ENCODE measurements at regions not wholly inside any gene's neighbourhood (a gene's known extent, or its start where the extent isn't known, plus 50 kb on each side); places are given as distances from the start of the nearest gene placed in this dataset.
"Not testable (repeated sequence)": the region's sequence is repeated elsewhere in the genome, so short reads cannot be mapped to it uniquely, and the experiment has no call there.

DNA sequence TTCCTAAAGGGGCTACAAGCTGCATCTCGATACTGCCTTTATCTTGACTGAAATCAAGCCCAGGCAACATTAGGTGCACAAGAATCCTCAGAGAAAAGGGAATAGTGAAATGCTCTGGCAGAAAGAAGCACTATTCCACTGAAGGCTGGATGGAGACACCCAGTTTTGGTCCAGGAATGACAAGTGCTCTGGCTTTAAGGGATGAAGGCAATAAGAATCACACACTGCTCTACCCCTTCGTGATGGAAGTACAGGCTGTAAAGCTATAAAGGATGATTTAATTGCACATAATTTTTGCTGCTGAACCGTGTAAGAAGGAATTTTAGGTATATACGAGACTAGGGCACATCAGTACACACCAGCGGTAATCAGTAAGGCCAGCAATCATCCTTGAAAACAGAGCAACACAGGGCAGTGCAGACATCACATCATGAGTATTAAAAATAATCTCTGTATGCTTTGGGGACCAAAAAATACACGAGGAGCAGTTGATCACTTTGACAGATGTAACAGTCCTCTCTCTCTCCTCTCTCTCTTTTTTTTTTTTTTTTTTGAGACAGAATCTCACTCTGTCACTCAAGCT is 414.6 kb upstream of the TBL1XR1 start:
- Histone ChIP-seq H3K27ac (ENCODE audit: low read depth, low read length) (no peak overlapping the region), H3K4me3 (ENCODE audit: low read length) (no peak overlapping the region), H3K36me3 (ENCODE audit: control insufficient read depth, insufficient read depth, low read length) (no peaks in the 10 kb centered on the region), H3K27me3 (ENCODE audit: control insufficient read depth, insufficient read depth, low read length) (no peaks in the 10 kb centered on the region), H3K9ac (ENCODE audit: low read length) (no peak overlapping the region), H3K4me1 (ENCODE audit: control insufficient read depth, insufficient read depth, low read length) (peaks cover 11% of the 10 kb centered on the region)

DNA sequence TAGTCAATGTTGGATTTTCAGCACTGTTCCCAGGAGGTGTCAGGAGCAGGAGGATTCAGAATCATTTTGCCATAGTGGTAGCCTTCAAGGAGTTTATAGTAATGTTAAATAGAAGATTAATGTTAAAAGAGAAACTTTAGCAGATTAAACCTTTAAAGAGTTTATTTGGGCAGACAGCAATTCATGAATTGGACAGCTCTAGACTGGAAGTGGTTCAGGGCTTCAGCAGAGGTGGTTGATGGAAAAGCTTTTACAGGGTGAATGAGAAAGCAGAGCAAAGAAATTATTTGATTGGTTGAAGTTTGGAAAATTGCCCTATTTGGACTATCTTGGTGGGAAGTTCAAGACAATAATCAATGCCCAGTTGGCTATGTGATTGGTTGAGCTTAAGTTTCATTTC is 416.6 kb upstream of the TBL1XR1 start:
- Histone ChIP-seq H3K4me1 (ENCODE audit: control insufficient read depth, insufficient read depth, low read length) (peaks cover 11% of the 10 kb centered on the region), H3K27ac (ENCODE audit: low read depth, low read length) (no peak overlapping the region), H3K4me3 (ENCODE audit: low read length) (no peak overlapping the region)

DNA sequence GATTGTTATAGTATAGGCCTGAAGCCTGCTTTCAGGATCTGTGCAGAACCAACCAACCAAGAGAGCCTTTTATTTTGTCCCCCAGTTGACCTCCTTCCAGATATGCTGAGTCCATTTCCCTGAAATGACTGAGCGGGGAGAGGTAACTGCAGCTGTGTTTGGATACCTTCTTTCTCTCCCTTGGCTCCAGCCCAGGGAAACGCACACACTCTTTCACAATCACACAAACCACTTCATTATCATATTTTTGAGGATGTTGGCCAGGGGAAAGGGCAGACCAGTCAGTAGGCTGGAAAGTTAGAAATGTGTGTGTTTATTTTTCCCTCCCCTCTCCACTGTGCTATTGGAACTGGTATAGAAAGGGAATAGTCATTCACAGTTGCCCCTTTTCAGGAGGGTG is 417.7 kb upstream of the TBL1XR1 start:
- H3K27ac ChIP-seq (ENCODE audit: low read depth, low read length), result no peak overlapping the region
- no peaks in the 10 kb centered on the region for H3K27me3 ChIP-seq (ENCODE audit: control insufficient read depth, insufficient read depth, low read length)
- no peak overlapping the region for H3K4me3 ChIP-seq (ENCODE audit: low read length)
- peaks cover 12% of the 10 kb centered on the region for H3K4me1 ChIP-seq (ENCODE audit: control insufficient read depth, insufficient read depth, low read length)
- no peaks in the 10 kb centered on the region for H3K36me3 ChIP-seq (ENCODE audit: control insufficient read depth, insufficient read depth, low read length)
- no peak overlapping the region for H3K9ac ChIP-seq (ENCODE audit: low read length)

More for the DNA sequence above, 416.6 kb upstream of the TBL1XR1 start:
- Histone ChIP-seq H3K36me3 (ENCODE audit: control insufficient read depth, insufficient read depth, low read length) (no peaks in the 10 kb centered on the region), H3K9ac (ENCODE audit: low read length) (no peak overlapping the region), H3K27me3 (ENCODE audit: control insufficient read depth, insufficient read depth, low read length) (no peaks in the 10 kb centered on the region)

- Histone ChIP-seq H3K4me1 (ENCODE audit: control insufficient read depth, insufficient read depth, low read length) (peaks cover 8% of the 10 kb centered on the region), H3K9ac (ENCODE audit: low read length) (no peak overlapping the region), H3K27me3 (ENCODE audit: control insufficient read depth, insufficient read depth, low read length) (no peaks in the 10 kb centered on the region), H3K27ac (ENCODE audit: low read depth, low read length) (peak overlapping the region; percentile 72), H3K4me3 (ENCODE audit: low read length) (no peak overlapping the region), H3K36me3 (ENCODE audit: control insufficient read depth, insufficient read depth, low read length) (no peaks in the 10 kb centered on the region)
Observed at GRCh38 chr3:177618873-177619733, 421.8 kb upstream of the TBL1XR1 start.

- no peaks in the 10 kb centered on the region for H3K36me3 ChIP-seq (ENCODE audit: control insufficient read depth, insufficient read depth, low read length)
- no peak overlapping the region for H3K4me3 ChIP-seq (ENCODE audit: low read length)
- peaks cover 8% of the 10 kb centered on the region for H3K4me1 ChIP-seq (ENCODE audit: control insufficient read depth, insufficient read depth, low read length)
- no peaks in the 10 kb centered on the region for H3K27me3 ChIP-seq (ENCODE audit: control insufficient read depth, insufficient read depth, low read length)
- no peak overlapping the region for H3K9ac ChIP-seq (ENCODE audit: low read length)
- H3K27ac ChIP-seq (ENCODE audit: low read depth, low read length), result no peak overlapping the region
Observed at GRCh38 chr3:177620073-177620472, 422.8 kb upstream of the TBL1XR1 start.

GRCh38 chr3:177622520-177622919 is 425.2 kb upstream of the TBL1XR1 start:
- H3K27ac ChIP-seq (ENCODE audit: low read depth, low read length), result no peak overlapping the region
- no peak overlapping the region for H3K9ac ChIP-seq (ENCODE audit: low read length)
- no peaks in the 10 kb centered on the region for H3K27me3 ChIP-seq (ENCODE audit: control insufficient read depth, insufficient read depth, low read length)
- H3K36me3 ChIP-seq (ENCODE audit: control insufficient read depth, insufficient read depth, low read length), result no peaks in the 10 kb centered on the region
- no peak overlapping the region for H3K4me3 ChIP-seq (ENCODE audit: low read length)
- peaks cover 8% of the 10 kb centered on the region for H3K4me1 ChIP-seq (ENCODE audit: control insufficient read depth, insufficient read depth, low read length)

DNA sequence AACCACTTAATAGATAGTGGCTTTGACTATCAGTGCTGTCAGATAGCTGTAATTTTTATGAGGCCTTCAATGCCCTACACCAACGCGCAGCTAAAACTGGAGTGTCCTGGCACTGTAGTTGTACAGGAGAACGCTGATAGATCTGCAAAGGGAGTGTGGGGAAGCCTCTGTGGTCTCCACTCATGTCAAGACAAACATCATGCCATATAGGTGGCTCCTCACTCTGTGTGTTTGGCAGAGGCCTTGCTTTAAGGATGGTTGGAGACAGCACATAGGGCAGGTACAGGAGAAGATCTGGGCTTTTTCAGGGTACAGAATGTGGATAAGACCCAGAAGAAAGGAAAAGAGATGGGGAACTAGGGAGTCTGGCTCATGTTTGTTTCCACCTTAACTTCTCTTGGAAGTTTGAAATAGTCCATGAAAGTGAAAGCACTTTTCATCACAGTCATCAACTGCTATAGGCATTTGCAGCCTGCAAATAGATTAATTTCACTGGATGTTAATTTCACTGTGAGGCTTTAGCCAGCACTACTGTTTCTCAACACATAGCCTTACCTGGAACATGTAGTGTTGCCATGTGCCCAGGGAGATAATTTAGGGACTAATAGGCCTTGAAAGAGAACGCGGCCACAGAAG is 425.8 kb upstream of the TBL1XR1 start:
- H3K27me3 ChIP-seq (ENCODE audit: control insufficient read depth, insufficient read depth, low read length), result no peaks in the 10 kb centered on the region
- no peaks in the 10 kb centered on the region for H3K36me3 ChIP-seq (ENCODE audit: control insufficient read depth, insufficient read depth, low read length)
- H3K27ac ChIP-seq (ENCODE audit: low read depth, low read length), result no peak overlapping the region
- H3K9ac ChIP-seq (ENCODE audit: low read length), result no peak overlapping the region
- peaks cover 8% of the 10 kb centered on the region for H3K4me1 ChIP-seq (ENCODE audit: control insufficient read depth, insufficient read depth, low read length)
- no peak overlapping the region for H3K4me3 ChIP-seq (ENCODE audit: low read length)

GRCh38 chr3:177624528-177625495 is 427.5 kb upstream of the TBL1XR1 start:
- H3K27ac ChIP-seq (ENCODE audit: low read depth, low read length), result no peak overlapping the region
- H3K9ac ChIP-seq (ENCODE audit: low read length), result no peak overlapping the region
- H3K36me3 ChIP-seq (ENCODE audit: control insufficient read depth, insufficient read depth, low read length), result no peaks in the 10 kb centered on the region
- H3K27me3 ChIP-seq (ENCODE audit: control insufficient read depth, insufficient read depth, low read length), result no peaks in the 10 kb centered on the region
- no peaks in the 10 kb centered on the region for H3K4me1 ChIP-seq (ENCODE audit: control insufficient read depth, insufficient read depth, low read length)
- no peak overlapping the region for H3K4me3 ChIP-seq (ENCODE audit: low read length)

- no peak overlapping the region for H3K27ac ChIP-seq (ENCODE audit: low read depth, low read length)
- no peaks in the 10 kb centered on the region for H3K27me3 ChIP-seq (ENCODE audit: control insufficient read depth, insufficient read depth, low read length)
- H3K36me3 ChIP-seq (ENCODE audit: control insufficient read depth, insufficient read depth, low read length), result no peaks in the 10 kb centered on the region
- no peaks in the 10 kb centered on the region for H3K4me1 ChIP-seq (ENCODE audit: control insufficient read depth, insufficient read depth, low read length)
- no peak overlapping the region for H3K9ac ChIP-seq (ENCODE audit: low read length)
- no peak overlapping the region for H3K4me3 ChIP-seq (ENCODE audit: low read length)
Observed at GRCh38 chr3:177626045-177626444, 428.8 kb upstream of the TBL1XR1 start.

DNA sequence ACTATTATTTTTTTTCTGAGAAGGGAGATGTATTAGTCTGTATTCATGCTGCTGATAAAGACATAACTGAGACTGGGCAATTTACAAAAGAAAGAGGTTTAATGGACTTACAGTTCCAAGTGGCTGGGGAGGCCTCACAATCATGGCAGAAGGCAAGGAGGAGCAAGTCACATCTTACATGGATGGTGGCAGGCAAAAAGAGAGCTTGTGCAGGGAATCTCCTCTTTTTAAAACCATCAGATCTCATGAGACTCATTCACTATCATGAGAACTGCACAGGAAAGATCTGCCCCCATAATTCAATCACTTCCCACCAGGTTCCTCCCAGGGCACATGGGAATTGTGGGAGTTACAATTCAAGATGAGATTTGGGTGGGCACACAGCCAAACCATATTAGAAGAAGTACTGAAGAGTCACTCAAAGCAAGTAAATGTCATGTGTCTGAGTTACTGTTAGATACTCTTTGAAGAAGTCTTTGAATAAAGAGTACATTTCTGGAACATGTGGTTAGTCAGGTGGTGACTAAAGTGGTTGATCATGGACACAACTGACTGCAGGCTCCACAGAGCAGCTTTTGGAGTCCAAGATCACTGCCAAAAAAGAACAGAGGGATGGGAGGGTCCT is 430.9 kb upstream of the TBL1XR1 start:
- H3K9ac ChIP-seq (ENCODE audit: low read length); H3K36me3 ChIP-seq (ENCODE audit: control insufficient read depth, insufficient read depth, low read length); H3K4me3 ChIP-seq (ENCODE audit: low read length): not testable (repeated sequence)

GRCh38 chr3:177629276-177629675 is 432.0 kb upstream of the TBL1XR1 start:
- H3K27ac ChIP-seq (ENCODE audit: low read depth, low read length), result no peak overlapping the region
- no peaks in the 10 kb centered on the region for H3K27me3 ChIP-seq (ENCODE audit: control insufficient read depth, insufficient read depth, low read length)
- H3K36me3 ChIP-seq (ENCODE audit: control insufficient read depth, insufficient read depth, low read length), result no peaks in the 10 kb centered on the region
- no peak overlapping the region for H3K4me3 ChIP-seq (ENCODE audit: low read length)
- H3K4me1 ChIP-seq (ENCODE audit: control insufficient read depth, insufficient read depth, low read length), result no peaks in the 10 kb centered on the region
- no peak overlapping the region for H3K9ac ChIP-seq (ENCODE audit: low read length)

More for the DNA sequence above, 430.9 kb upstream of the TBL1XR1 start:
- H3K4me1 ChIP-seq (ENCODE audit: control insufficient read depth, insufficient read depth, low read length); H3K27me3 ChIP-seq (ENCODE audit: control insufficient read depth, insufficient read depth, low read length); H3K27ac ChIP-seq (ENCODE audit: low read depth, low read length): not testable (repeated sequence)

Measured in rectal smooth muscle tissue (tissue), 1 donor.